GM06990 (cell line): ENCODE measurements at regions not wholly inside any gene's neighbourhood (a gene's known extent, or its start where the extent isn't known, plus 50 kb on each side); places are given as distances from the start of the nearest gene placed in this dataset.

Experiments used
- DNase-seq: peaks from one replicate; pipeline ENCODE4 v3.0.0-alpha.2; 2011; ENCODE audit not compliant: insufficient read length; ENCODE audit errors: extremely low read depth
- H3K27me3 ChIP-seq: replicated peaks from 2 replicates; pipeline ENCODE4 v1.6.0; 2011; ENCODE audit warnings: low read length; ENCODE audit not compliant: control insufficient read depth, insufficient read depth
- H3K36me3 ChIP-seq: 2 replicates; pipeline ENCODE4 v1.5.1; 2011; ENCODE audit warnings: low read length; ENCODE audit not compliant: control insufficient read depth, insufficient read depth
- H3K4me3 ChIP-seq: replicated peaks from 2 replicates; pipeline ENCODE4 v1.5.1; 2011; ENCODE audit warnings: low read depth, mild to moderate bottlenecking, control low read depth, low read length
- CTCF ChIP-seq: IDR thresholded peaks from 2 replicates; pipeline ENCODE4 v1.5.1; 2011; ENCODE audit warnings: low read length, control low read depth, mild to moderate bottlenecking, inconsistent platforms; ENCODE audit not compliant: insufficient read depth, poor library complexity, severe bottlenecking

DNA sequence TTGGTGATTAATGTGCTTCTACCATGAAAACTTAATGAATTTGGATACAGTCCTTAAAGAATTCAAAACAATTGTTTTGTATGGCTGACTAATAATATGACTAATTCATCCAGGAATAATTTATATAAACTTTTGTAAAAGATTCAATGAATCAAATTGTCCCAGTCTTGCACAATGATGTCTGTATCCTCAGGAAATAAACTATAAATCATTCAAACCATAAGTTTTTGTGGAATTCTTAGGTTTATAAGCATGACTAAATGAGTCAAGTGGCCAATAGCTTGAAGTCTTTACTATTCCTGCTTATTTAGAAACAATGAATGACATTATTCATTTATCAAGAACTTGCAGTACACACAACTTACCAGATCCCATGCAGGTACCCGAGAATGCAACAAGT is 935.0 kb upstream of the INTU start:
- H3K4me3 ChIP-seq, result no peak overlapping the region
- no peak for TF ChIP-seq CTCF
- no peak for DNase-seq

GRCh38 chr4:126698224-126698623 is 934.5 kb upstream of the INTU start:
- no peak for TF ChIP-seq CTCF
- Histone ChIP-seq H3K4me3 (no peak overlapping the region), H3K36me3 (no peaks in the 10 kb centered on the region), H3K27me3 (no peaks in the 10 kb centered on the region)
- no peak for DNase-seq

More for the DNA sequence above, 935.0 kb upstream of the INTU start:
- H3K36me3 ChIP-seq, result no peaks in the 10 kb centered on the region
- no peaks in the 10 kb centered on the region for H3K27me3 ChIP-seq

DNA sequence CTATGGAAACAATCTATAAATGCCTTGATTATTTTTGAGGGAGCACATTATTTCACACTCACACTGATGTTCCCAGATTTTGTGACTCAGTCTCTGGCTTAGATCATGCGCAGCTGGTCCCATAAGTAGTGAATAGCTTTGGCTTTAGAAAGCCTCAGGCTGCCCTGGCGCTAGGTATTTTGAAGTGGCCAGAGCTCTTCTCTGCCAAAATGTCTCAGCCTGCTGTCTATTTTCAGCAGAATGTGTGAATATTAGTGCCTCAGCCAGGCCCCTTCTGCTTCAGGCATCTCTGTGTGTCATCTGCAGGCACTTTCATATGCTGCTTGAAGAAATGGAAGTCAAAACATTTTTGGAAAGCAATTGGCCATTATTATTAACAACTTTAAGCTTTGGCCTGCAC is 931.0 kb upstream of the INTU start:
- no peaks in the 10 kb centered on the region for H3K36me3 ChIP-seq
- no peaks in the 10 kb centered on the region for H3K27me3 ChIP-seq
- no peak for DNase-seq
- no peak overlapping the region for H3K4me3 ChIP-seq
- TF ChIP-seq CTCF, result no peak

DNA sequence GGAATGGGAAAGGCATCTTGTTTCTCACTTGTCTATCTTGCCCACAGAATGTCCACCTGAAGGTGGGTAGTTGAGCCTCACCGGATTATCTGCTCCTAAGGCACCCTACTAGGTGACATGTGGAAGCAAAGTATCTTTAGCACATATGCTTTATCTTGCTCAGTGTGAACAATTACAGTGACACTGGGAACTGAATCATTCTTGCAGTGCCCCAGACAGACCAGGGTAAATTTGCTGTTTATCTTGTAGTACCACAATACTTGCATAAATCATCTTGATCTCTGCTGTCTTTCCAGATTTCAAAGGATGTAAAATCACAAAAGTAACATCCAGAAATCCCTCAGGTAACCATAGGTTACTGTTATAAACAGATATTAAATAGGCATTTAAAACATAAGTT is 930.0 kb upstream of the INTU start:
- no peak for TF ChIP-seq CTCF
- H3K27me3 ChIP-seq, result no peaks in the 10 kb centered on the region
- H3K4me3 ChIP-seq, result no peak overlapping the region
- H3K36me3 ChIP-seq, result no peaks in the 10 kb centered on the region
- no peak for DNase-seq

DNA sequence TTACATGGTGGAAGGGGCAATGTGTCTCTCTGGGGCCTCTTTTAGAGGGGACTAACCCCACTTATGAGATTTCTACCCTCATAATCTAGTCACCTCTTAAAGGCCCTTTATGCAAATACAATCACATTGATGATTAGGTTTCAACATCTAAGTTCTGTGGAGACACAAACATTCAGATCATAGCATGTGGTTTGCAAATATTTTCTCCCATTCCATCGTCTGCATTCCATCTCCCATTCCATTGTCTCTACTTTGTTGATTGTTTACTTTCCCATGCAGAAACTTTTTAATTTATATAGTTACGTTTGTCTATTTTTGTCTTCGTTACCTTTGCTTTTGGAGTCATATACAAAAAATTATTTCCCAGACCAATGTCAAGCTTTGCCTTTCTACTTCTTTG is 927.5 kb upstream of the INTU start:
- H3K4me3 ChIP-seq, result no peak overlapping the region
- no peak for TF ChIP-seq CTCF
- H3K36me3 ChIP-seq, result no peaks in the 10 kb centered on the region
- H3K27me3 ChIP-seq, result no peaks in the 10 kb centered on the region
- no peak for DNase-seq

GRCh38 chr4:126708716-126709115 is 924.0 kb upstream of the INTU start:
- no peak for DNase-seq
- Histone ChIP-seq H3K4me3 (no peak overlapping the region), H3K36me3 (no peaks in the 10 kb centered on the region), H3K27me3 (no peaks in the 10 kb centered on the region)
- TF ChIP-seq CTCF, result no peak
